ENCODE measurements at regions not wholly inside any gene's neighbourhood (a gene's known extent, or its start where the extent isn't known, plus 50 kb on each side); places are given as distances from the start of the nearest gene placed in this dataset.

GRCh38 chr2:225889452-225889851, 489.9 kb downstream of the NYAP2 start:
- no peak for TF ChIP-seq CTCF (IDR thresholded peaks at IDR 0.05)
- Histone ChIP-seq H3K4me1 (ENCODE audit: low read depth) (no peaks in the 10 kb centered on the region), H3K4me3 (no peak overlapping the region), H3K9me3 (no peaks in the 10 kb centered on the region), H3K36me3 (ENCODE audit: low read depth) (no peaks in the 10 kb centered on the region)
- ATAC-seq (peak; percentile 40), DNase-seq (peak in 1 of 3 donors; percentile 41)
- intact Hi-C loops (cut with DNase I, micrococcal nuclease), result loop anchor here in 1 of 2 donors (5.0 kb wide), 1 partner anchor 913 kb away; no protein-coding TSS in a partner anchor

GRCh38 chr2:225867071-225867470, 467.6 kb downstream of the NYAP2 start:
- Histone ChIP-seq H3K4me3 (no peak overlapping the region), H3K4me1 (ENCODE audit: low read depth) (no peaks in the 10 kb centered on the region), H3K36me3 (ENCODE audit: low read depth) (no peaks in the 10 kb centered on the region), H3K9me3 (no peaks in the 10 kb centered on the region)
- no peak for ATAC-seq
- no peak for DNase-seq
- intact Hi-C loops (cut with DNase I, micrococcal nuclease), result no loop called here
- TF ChIP-seq CTCF (IDR thresholded peaks at IDR 0.05), result no peak

GRCh38 chr2:225865468-225865867, 466.0 kb downstream of the NYAP2 start:
- TF ChIP-seq CTCF (IDR thresholded peaks at IDR 0.05), result no peak
- ATAC-seq (no peak), DNase-seq (no peak)
- no peak overlapping the region for H3K4me3 ChIP-seq
- intact Hi-C loops (cut with DNase I, micrococcal nuclease), result no loop called here
- H3K9me3 ChIP-seq, result no peaks in the 10 kb centered on the region
- H3K4me1 ChIP-seq (ENCODE audit: low read depth), result no peaks in the 10 kb centered on the region
- H3K36me3 ChIP-seq (ENCODE audit: low read depth), result no peaks in the 10 kb centered on the region

- DNase-seq (no peak), ATAC-seq (no peak)
- intact Hi-C loops (cut with DNase I, micrococcal nuclease), result no loop called here
- no peaks in the 10 kb centered on the region for H3K4me1 ChIP-seq (ENCODE audit: low read depth)
- TF ChIP-seq CTCF (IDR thresholded peaks at IDR 0.05), result no peak
- H3K9me3 ChIP-seq, result no peaks in the 10 kb centered on the region
- H3K36me3 ChIP-seq (ENCODE audit: low read depth), result no peaks in the 10 kb centered on the region
- H3K4me3 ChIP-seq, result no peak overlapping the region
Measured at GRCh38 chr2:225864394-225864793, 464.9 kb downstream of the NYAP2 start.

GRCh38 chr2:225842939-225843338, 443.4 kb downstream of the NYAP2 start:
- no peak for TF ChIP-seq CTCF (IDR thresholded peaks at IDR 0.05)
- Histone ChIP-seq H3K4me1 (ENCODE audit: low read depth) (no peaks in the 10 kb centered on the region), H3K36me3 (ENCODE audit: low read depth) (no peaks in the 10 kb centered on the region), H3K4me3 (no peak overlapping the region), H3K9me3 (no peaks in the 10 kb centered on the region)
- intact Hi-C loops (cut with DNase I, micrococcal nuclease), result no loop called here
- DNase-seq (no peak), ATAC-seq (no peak)

GRCh38 chr2:225841314-225841713, 441.8 kb downstream of the NYAP2 start:
- H3K36me3 ChIP-seq (ENCODE audit: low read depth), result no peaks in the 10 kb centered on the region
- H3K9me3 ChIP-seq, result no peaks in the 10 kb centered on the region
- ATAC-seq, result no peak
- H3K4me1 ChIP-seq (ENCODE audit: low read depth), result no peaks in the 10 kb centered on the region
- intact Hi-C loops (cut with DNase I, micrococcal nuclease), result no loop called here
- H3K4me3 ChIP-seq, result no peak overlapping the region
- TF ChIP-seq CTCF (IDR thresholded peaks at IDR 0.05), result no peak
- no peak for DNase-seq
